GM18861 (cell line): ENCODE measurements at regions not wholly inside any gene's neighbourhood (a gene's known extent, or its start where the extent isn't known, plus 50 kb on each side); places are given as distances from the start of the nearest gene placed in this dataset.

Experiments
- ATAC-seq: cut with Tn5 transposase; IDR thresholded peaks from one replicate; pipeline ENCODE4 v1.9.1; 2021; ENCODE audit not compliant: unreplicated experiment

GRCh38 chr10:88059190-88059589, 195.8 kb downstream of the PTEN start:
- no peak for ATAC-seq

- no peak for ATAC-seq
Observed at GRCh38 chr10:88060762-88061161, 197.3 kb downstream of the PTEN start.

GRCh38 chr10:88062385-88062784, 199.0 kb downstream of the PTEN start:
- no peak for ATAC-seq

- no peak for ATAC-seq
Observed at GRCh38 chr10:88062798-88063472, 199.5 kb downstream of the PTEN start.

- ATAC-seq: no peak
Observed at GRCh38 chr10:88063861-88064557, 200.6 kb downstream of the PTEN start.

GRCh38 chr10:88064608-88065382, 201.4 kb downstream of the PTEN start:
- peak; percentile 49 for ATAC-seq

GRCh38 chr10:88065383-88066049, 202.1 kb downstream of the PTEN start:
- ATAC-seq: peak; percentile 19

GRCh38 chr10:88066319-88066718, 202.9 kb downstream of the PTEN start:
- no peak for ATAC-seq

GRCh38 chr10:88066876-88067275, 203.5 kb downstream of the PTEN start:
- ATAC-seq: no peak

GRCh38 chr10:88067737-88068136, 204.3 kb downstream of the PTEN start:
- no peak for ATAC-seq

GRCh38 chr10:88069338-88069737, 205.9 kb downstream of the PTEN start:
- ATAC-seq: no peak

- peak; percentile 47 for ATAC-seq
Observed at GRCh38 chr10:88070080-88070880, 206.9 kb downstream of the PTEN start.

- ATAC-seq: no peak
Observed at GRCh38 chr10:88071879-88072278, 208.5 kb downstream of the PTEN start.

- no peak for ATAC-seq
Observed at GRCh38 chr10:88073682-88074081, 210.3 kb downstream of the PTEN start.

GRCh38 chr10:88074971-88075370, 211.5 kb downstream of the PTEN start:
- no peak for ATAC-seq

GRCh38 chr10:88076027-88076880, 212.8 kb downstream of the PTEN start:
- ATAC-seq: peak; percentile 27

- no peak for ATAC-seq
Observed at GRCh38 chr10:88077977-88078376, 214.6 kb downstream of the PTEN start.

GRCh38 chr10:88080213-88080612, 216.8 kb downstream of the PTEN start:
- peak; percentile 65 for ATAC-seq

GRCh38 chr10:88081457-88082054, 218.1 kb downstream of the PTEN start:
- no peak for ATAC-seq
